Left forelimb (tissue), 1 donor: ENCODE measurements at regions not wholly inside any gene's neighbourhood (a gene's known extent, or its start where the extent isn't known, plus 50 kb on each side); places are given as distances from the start of the nearest gene placed in this dataset.
A peak's percentile ranks its signal among the peaks of the same experiment; 100 is the strongest.
"Not testable (repeated sequence)": the region's sequence is repeated elsewhere in the genome, so short reads cannot be mapped to it uniquely, and the experiment has no call there.

Experiments used
- DNase-seq: peaks from one replicate; pipeline ENCODE4 v3.0.0-alpha.2; 2018; ENCODE audit warnings: low spot score

- DNase-seq: no peak
These were observed 104.9 kb downstream of the CDC7 start for GRCh38 chr1:91605566-91605965.

- no peak for DNase-seq
These were observed 106.0 kb downstream of the CDC7 start for GRCh38 chr1:91606546-91607078.

GRCh38 chr1:91607686-91608085 is 107.0 kb downstream of the CDC7 start:
- DNase-seq: not testable (repeated sequence)

GRCh38 chr1:91608876-91609275 is 108.2 kb downstream of the CDC7 start:
- DNase-seq: no peak

GRCh38 chr1:91609551-91609950 is 108.9 kb downstream of the CDC7 start:
- no peak for DNase-seq

- DNase-seq: no peak
These were observed 109.5 kb downstream of the CDC7 start for GRCh38 chr1:91610102-91610501.

GRCh38 chr1:91610789-91611188 is 110.1 kb downstream of the CDC7 start:
- DNase-seq: no peak

- DNase-seq: no peak
These were observed 110.8 kb downstream of the CDC7 start for GRCh38 chr1:91611483-91611917.

GRCh38 chr1:91613595-91613994 is 112.9 kb downstream of the CDC7 start:
- DNase-seq: no peak

GRCh38 chr1:91616712-91617111 is 116.1 kb downstream of the CDC7 start:
- DNase-seq: no peak

- peak; percentile 83 for DNase-seq
These were observed 116.7 kb downstream of the CDC7 start for GRCh38 chr1:91617285-91617765.

- DNase-seq: no peak
These were observed 119.2 kb downstream of the CDC7 start for GRCh38 chr1:91619881-91620280.

- DNase-seq: no peak
These were observed 120.7 kb downstream of the CDC7 start for GRCh38 chr1:91621360-91621759.

- DNase-seq: no peak
These were observed 121.3 kb downstream of the CDC7 start for GRCh38 chr1:91621907-91622306.

GRCh38 chr1:91622616-91623015 is 122.0 kb downstream of the CDC7 start:
- no peak for DNase-seq

GRCh38 chr1:91623020-91623419 is 122.4 kb downstream of the CDC7 start:
- DNase-seq: no peak

- DNase-seq: no peak
These were observed 123.7 kb downstream of the CDC7 start for GRCh38 chr1:91624331-91624730.
